Endothelial cell (in vitro differentiated cells): ENCODE measurements at regions not wholly inside any gene's neighbourhood (a gene's known extent, or its start where the extent isn't known, plus 50 kb on each side); places are given as distances from the start of the nearest gene placed in this dataset.

ENCODE experiments used
- DNase-seq: peaks from one replicate; pipeline ENCODE4 v3.0.0; 2021; ENCODE audit warnings: low spot score
- H3K27ac Mint-ChIP-seq: one replicate; pipeline ENCODE4 v1.8.0; 2021; ENCODE audit warnings: mixed read lengths, inconsistent platforms; ENCODE audit not compliant: unreplicated experiment
- H3K27me3 Mint-ChIP-seq: one replicate; pipeline ENCODE4 v1.8.0; 2021; ENCODE audit warnings: mild to moderate bottlenecking, moderate library complexity, mixed read lengths, inconsistent platforms; ENCODE audit not compliant: unreplicated experiment
- H3K36me3 Mint-ChIP-seq: one replicate; pipeline ENCODE4 v1.8.0; 2021; ENCODE audit warnings: mild to moderate bottlenecking, low read depth, mixed read lengths, inconsistent platforms; ENCODE audit not compliant: unreplicated experiment
- H3K4me1 Mint-ChIP-seq: one replicate; pipeline ENCODE4 v1.8.0; 2021; ENCODE audit warnings: mild to moderate bottlenecking, mixed read lengths, inconsistent platforms; ENCODE audit not compliant: unreplicated experiment
- H3K4me3 Mint-ChIP-seq: one replicate; pipeline ENCODE4 v1.8.0; 2021; ENCODE audit warnings: mild to moderate bottlenecking, mixed read lengths, inconsistent platforms; ENCODE audit not compliant: unreplicated experiment
- H3K9me3 Mint-ChIP-seq: one replicate; pipeline ENCODE4 v1.8.0; 2021; ENCODE audit warnings: mixed read lengths, inconsistent platforms; ENCODE audit not compliant: unreplicated experiment
- CTCF ChIP-seq: fragments of 200-600 bp; sonication (generic); IDR thresholded peaks from one replicate; pipeline ENCODE4 v1.5.0; 2021; ENCODE audit warnings: antibody characterized with exemption; ENCODE audit not compliant: unreplicated experiment

GRCh38 chr21:28074676-28075075 lies 918.0 kb downstream of the LTN1 start:
- Mint-ChIP-seq H3K36me3 (no peaks in the 10 kb centered on the region), H3K27ac (no peak overlapping the region), H3K27me3 (no peaks in the 10 kb centered on the region), H3K4me3 (no peak overlapping the region), H3K4me1 (no peaks in the 10 kb centered on the region), H3K9me3 (peaks cover 4% of the 10 kb centered on the region)
- no peak for TF ChIP-seq CTCF
- no peak for DNase-seq

GRCh38 chr21:28072601-28073000 lies 920.1 kb downstream of the LTN1 start:
- TF ChIP-seq CTCF: no peak
- peaks cover 4% of the 10 kb centered on the region for H3K9me3 Mint-ChIP-seq
- no peak overlapping the region for H3K27ac Mint-ChIP-seq
- DNase-seq: no peak
- H3K4me1 Mint-ChIP-seq: no peaks in the 10 kb centered on the region
- H3K36me3 Mint-ChIP-seq: no peaks in the 10 kb centered on the region
- no peaks in the 10 kb centered on the region for H3K27me3 Mint-ChIP-seq
- no peak overlapping the region for H3K4me3 Mint-ChIP-seq

- peaks cover 2% of the 10 kb centered on the region for H3K27me3 Mint-ChIP-seq
- peaks cover 4% of the 10 kb centered on the region for H3K9me3 Mint-ChIP-seq
- TF ChIP-seq CTCF: no peak
- H3K4me1 Mint-ChIP-seq: no peaks in the 10 kb centered on the region
- H3K27ac Mint-ChIP-seq: no peak overlapping the region
- H3K36me3 Mint-ChIP-seq: no peaks in the 10 kb centered on the region
- DNase-seq: no peak
- H3K4me3 Mint-ChIP-seq: no peak overlapping the region
Measured at GRCh38 chr21:28069450-28069923, 923.2 kb downstream of the LTN1 start.

GRCh38 chr21:28068455-28069358 lies 924.0 kb downstream of the LTN1 start:
- Mint-ChIP-seq H3K9me3 (peaks cover 4% of the 10 kb centered on the region), H3K4me3 (no peak overlapping the region), H3K36me3 (no peaks in the 10 kb centered on the region), H3K27me3 (peaks cover 2% of the 10 kb centered on the region), H3K4me1 (no peaks in the 10 kb centered on the region), H3K27ac (no peak overlapping the region)
- no peak for DNase-seq
- no peak for TF ChIP-seq CTCF
